CD4-positive, alpha-beta T cell treated with Interleukin-4 for 4 hours (primary cell): ENCODE measurements at regions not wholly inside any gene's neighbourhood (a gene's known extent, or its start where the extent isn't known, plus 50 kb on each side); places are given as distances from the start of the nearest gene placed in this dataset.
"Not testable (repeated sequence)": the region's sequence is repeated elsewhere in the genome, so short reads cannot be mapped to it uniquely, and the experiment has no call there.

Source experiments
- DNase-seq: peaks from one replicate; pipeline ENCODE4 v3.0.0-alpha.2; 2020

DNA sequence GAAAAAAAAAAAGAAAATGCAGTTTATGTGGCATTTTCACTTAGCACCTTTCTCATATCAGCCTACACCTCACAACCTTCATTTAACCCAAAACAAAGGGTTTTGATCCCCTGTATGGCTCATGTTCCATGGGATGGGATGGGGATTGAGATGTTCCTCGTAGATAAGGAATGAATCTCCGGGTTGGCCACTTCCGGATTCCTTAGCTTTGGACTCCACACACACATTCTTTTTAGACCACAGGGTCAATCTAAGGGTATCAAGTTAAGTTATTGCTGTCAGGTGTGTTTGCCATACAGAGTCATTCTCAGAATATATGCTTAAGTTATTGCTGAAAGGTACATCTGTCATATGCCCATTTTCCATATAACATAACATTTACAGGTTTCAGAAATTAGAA is 301.4 kb upstream of the TGFBR2 start:
- no peak for DNase-seq

DNA sequence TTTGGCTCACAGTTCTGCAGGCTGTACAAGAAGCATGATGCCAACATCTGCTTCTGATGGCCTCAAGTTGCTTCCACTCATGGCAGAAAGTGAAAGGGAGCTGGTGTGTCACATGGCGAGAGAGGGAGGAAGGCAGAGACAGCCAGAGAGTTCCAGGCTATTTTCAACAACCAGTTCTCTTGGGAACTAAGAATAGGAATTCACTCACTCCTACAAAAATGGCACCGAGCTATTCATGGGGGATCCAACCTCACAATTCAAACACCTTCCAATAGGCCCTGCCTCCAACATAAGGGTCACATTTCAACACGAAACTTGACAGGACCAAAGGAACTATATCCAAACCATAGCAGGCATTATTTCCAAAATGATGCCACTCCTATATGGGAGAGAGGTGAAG is 299.5 kb upstream of the TGFBR2 start:
- no peak for DNase-seq

DNA sequence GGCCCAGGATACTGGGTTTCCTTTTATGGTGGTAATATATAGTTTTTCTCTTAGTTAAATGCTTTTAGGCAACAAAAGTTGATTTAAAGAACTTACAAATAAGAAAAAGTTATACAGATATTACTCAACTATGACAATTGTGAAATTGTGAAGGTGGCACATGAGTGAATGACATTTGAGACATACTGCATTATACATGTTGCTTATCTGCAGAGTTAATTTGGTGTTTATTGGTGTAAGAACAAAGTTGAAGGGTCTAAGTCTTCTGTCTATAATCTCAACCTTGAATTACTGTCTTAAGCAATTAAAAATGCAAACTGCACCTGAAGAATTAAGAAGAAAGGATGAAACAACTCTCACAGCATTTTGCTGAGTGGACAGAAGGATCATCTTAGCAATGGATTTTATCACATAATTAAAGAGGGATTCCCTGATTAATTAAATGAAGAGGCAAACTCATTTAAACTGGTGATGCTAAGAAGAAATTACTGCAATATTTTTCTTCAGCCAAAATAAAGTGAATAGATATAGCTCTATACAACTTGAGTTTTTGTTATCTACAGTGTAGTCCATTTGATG is 298.9 kb upstream of the TGFBR2 start:
- no peak for DNase-seq

DNA sequence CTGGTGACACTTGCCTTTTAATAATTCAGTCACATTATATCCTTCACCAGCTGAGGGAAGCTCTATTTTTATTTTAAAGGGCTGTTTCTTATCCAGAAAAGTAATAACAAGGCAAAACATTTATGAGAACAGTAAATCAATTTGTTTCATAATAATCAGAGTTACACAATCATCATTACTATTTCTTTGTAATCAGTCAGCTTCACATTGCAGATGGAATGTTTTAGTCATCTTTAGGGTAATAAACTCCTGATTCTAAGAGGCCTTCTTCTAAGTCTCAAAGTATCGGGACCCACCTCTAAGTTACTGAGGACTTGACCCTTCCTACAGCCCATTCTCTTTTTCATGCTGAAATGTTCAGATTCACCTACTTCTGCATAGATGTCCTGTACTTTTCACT is 298.3 kb upstream of the TGFBR2 start:
- DNase-seq = no peak

DNA sequence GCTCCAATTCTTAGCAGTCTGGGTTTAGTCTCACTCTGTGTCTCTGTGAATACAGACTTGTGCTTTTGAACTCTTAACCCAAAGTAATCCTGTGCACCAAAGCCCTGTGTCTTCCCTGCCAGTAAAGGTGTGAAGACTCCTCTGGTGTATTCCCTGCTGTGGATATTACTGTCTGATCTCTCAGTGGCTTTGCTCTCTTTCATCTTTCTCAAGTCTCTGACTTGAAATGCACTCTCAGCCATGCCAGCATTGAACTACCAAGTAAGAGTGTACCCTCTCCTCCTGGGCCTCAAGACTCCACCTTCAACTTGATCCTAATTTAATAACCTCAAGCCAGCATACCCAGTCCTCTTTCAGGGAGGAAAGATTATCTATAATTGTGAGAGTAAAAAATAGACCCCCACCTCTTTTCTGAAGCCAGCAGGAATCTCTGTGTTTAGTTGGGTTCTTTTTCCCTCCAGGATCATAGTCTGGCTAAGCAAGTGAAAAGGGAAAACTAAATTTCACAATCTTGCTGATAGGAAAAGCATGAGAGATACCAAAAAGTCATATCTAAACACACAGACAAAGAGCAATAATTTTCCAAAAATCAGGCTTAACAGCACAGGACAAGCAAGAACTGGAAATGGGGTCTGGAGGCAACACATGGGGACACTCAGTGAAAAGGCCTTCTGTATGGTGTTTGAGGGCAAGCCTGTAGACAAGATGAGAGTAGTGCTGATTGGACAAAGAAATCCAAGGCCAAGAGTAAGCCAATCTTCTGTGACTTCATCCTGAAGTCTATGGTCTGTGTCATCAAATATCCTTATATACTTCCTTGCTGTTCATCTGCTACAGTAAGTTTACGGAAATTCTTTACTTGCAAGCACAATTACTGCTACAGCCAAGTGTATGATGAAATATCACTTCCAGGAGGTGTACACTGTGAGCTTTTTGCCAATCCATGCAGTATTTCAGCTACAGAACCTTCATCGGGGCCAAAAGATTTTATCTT is 296.1 kb upstream of the TGFBR2 start:
- DNase-seq = no peak

DNA sequence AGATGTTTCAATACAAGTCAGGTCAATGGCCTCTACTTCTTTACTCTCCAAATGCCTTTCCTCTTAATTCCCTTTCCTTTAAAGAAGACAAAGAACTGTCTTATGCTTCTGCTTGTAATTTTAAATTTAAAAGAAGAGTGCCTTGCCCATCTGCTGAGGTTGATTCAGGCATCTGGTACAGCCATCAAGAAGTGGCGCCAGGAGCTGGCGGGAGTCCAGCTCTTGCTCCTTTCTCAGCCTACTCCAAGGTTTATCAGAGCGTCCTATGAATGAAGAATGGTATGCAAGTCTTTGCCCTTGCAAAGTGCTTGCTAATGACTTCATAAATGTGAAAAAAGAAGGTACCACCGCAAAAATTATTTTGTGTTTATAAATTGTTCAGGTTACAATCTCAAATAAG is 294.6 kb upstream of the TGFBR2 start:
- DNase-seq = no peak

DNA sequence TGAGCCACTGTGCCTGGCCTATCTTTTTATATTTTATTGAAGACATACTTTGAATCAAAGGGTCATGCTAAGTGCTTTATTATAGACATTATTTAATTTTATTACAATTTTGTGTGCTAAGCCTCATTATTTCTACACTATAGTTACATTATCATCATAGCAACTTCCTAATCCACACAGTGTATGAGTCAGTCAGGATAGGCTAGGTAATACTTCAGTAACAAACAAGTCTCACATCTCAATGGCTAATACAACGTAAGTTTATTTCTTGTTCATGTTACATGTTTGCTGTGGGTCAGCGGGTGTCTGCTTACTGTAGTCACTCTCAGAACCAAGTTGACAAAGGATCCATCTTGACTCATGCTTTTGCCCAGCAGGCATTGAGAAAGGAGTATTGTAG is 292.6 kb upstream of the TGFBR2 start:
- DNase-seq = no peak

DNA sequence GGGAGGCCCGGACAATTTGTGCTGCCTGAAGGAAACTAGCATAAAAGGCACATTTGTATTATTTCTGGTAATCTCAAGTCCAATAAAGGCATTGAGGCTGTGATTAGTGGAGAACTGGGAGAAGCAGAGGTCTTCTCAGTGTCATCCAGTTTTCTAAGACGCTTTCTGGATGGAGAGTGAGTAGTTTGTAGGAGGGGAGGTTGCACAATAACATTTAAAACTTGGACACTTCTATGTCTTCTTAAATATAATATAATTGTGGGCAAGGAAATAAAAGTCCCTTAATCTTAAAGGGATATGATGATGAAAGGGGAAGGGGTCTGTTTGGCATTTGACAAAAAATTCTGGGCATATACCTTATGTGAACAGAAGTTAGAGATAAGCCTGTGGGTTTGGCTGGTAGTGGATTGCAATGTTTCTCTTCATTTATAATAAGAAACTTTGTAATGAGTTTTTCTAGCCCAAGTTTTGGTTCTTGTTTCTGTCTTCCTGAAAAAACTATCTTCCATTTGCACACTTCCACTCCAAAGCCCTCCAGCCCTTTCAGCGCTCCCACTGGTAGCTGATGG is 291.6 kb upstream of the TGFBR2 start:
- DNase-seq = no peak

DNA sequence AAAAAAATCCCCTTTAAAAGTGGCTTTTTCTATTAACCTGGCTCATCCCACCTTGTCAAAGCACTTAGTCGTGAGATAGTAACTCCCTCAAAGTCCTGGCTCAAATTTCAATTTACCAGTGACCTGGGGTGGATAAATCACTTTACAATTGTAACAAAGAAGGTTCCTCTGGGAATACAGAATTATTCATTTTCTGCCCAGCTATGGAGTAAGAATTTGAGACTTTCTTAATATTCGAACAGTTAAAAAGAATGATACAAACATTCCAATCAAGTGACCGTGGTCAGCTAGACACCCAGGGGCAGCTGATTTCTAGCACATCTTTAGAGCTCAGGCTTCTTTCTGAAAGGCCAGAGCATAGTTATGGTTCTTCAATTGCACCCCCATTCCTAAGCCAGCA is 291.0 kb upstream of the TGFBR2 start:
- no peak for DNase-seq

DNA sequence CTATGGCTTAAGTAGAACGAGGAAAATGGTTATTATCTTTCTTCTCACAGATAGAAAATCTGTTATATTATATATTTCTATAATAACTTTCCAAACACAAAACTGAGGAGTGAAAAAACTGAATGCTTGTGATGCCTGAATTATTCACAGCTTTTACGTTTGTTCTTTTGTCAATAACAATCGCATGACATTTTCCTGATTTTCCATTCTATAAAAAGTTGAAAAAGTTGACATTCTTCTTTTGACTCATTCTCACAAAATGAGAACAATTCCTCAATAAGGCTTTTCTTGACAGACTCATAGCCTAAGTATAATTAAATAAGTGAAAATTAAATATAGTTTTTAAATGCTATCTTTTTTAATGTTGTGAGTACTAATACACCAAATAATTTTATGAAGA is 288.8 kb upstream of the TGFBR2 start:
- DNase-seq = no peak

DNA sequence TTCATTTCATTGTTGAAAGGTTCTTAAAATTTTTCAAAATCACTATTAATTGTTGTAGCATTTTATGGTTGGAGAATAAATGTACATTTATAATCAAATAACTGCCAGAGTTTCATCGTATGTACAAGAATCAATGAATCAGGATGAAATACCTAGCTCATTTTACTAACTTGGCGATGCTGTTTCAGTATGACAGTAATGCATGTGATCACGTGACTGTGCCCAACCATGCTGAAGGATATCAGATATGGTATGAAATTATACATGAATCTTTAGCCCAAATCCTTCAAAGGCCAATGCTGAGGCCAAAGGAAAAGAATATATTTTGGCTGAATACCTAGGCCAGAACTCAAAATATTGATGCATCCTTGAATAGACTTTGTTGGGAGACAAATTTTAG is 288.3 kb upstream of the TGFBR2 start:
- no peak for DNase-seq

DNA sequence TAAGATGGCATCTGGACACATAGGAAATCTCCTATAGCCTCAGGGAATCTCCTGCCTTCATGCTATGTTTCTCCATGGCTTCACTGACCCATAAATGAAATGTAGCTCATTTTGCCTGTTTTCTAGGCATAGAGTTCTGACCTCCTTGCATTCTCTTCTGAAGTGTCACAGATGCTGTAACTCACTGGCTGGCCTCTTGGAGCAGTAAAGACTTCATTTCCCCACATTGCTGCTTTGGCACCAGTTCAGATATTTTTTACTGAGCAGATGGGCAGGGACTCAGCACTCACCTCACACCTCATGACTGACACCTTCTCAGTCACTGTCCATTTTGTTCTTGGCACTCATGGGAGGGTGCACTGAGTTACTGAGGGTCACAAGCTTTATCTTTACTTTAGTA is 286.7 kb upstream of the TGFBR2 start:
- peak; percentile 49 for DNase-seq

DNA sequence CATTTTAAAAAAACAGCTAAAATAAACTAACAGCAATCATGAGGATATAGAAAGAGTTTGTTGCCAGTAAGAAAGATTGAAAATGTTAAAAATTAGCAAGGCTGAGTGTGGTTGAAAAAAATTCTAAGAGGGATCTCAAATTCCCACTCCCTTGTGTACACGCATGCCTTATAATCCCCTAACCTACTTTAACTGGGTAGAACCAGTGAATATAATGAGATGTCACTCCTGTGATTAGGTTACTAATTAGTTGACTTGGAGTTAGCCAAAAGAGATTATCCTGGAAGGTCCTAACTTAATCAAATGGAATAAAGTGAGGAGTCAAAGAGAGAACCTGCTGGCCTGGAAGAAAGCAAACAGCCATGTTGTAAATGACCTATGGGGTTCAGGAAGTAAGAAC is 286.0 kb upstream of the TGFBR2 start:
- no peak for DNase-seq

DNA sequence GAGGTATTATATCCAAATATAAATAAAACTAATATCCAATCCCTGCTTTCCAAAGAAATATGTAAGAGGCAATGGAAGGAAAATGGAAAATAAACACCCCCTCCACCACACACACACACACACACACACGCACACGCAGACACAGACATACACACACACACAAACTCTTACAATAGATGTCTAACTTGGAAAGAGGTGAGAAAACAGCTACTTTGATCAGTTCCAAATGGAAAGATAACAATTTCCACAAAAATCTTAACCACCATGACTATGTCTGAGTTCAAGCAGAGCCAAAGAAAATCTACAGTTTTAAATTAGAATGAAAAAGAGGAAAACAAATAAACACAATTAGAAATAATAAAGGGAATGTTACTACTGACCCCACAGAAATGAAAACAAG is 285.3 kb upstream of the TGFBR2 start:
- no peak for DNase-seq

DNA sequence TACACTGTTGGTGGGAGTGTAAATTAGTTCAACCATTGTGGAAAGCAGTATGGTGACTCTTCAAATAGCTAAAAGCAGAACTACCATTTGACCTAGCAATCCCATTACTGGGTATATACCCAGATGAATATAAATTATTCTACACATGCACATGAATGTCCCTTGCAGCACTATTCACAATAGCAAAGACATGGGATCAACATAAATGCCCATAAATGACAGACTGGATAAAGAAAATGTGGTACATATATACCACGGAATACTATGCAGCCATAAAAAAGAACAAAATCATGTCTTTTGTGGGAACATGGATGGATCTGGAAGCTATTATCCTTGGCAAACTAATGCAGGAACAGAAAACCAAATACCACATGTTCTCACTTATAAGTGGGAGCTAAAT is 282.8 kb upstream of the TGFBR2 start:
- not testable (repeated sequence) for DNase-seq

DNA sequence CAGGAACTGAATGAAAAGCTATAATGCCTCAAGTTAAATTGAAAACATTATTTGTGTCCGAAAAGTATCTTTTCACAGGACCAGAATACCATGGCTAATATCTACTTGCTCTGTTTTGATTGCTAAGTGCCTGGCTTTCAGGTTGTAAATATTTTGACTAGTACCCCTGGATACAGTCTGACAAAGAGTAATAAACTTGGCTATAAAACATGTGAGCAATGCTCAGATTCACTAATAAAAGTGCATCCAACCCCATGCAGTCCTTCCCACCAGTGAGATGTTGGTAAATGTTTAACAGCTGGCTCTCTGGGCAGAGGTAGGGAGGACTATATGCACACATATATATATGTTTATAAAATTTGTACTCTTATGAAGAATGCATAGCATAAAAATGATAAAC is 281.8 kb upstream of the TGFBR2 start:
- DNase-seq = no peak

DNA sequence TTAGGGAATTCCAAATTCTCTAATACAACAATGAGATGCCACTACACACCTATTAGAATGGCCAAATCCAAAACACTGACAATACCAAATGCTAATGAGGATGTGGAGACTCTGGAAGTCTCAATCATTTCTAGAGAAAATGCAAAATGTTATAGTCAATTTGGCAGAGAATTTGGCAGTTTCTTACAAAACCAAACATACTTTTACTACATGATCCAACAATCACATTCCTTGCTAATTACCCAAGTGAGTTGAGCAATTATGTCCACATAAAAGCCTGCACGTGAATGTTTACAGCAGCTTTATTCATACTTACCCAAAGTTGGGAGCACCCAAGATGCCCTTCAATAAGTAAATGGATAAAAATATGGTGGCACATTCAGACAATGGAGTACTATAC is 278.4 kb upstream of the TGFBR2 start:
- DNase-seq = not testable (repeated sequence)

DNA sequence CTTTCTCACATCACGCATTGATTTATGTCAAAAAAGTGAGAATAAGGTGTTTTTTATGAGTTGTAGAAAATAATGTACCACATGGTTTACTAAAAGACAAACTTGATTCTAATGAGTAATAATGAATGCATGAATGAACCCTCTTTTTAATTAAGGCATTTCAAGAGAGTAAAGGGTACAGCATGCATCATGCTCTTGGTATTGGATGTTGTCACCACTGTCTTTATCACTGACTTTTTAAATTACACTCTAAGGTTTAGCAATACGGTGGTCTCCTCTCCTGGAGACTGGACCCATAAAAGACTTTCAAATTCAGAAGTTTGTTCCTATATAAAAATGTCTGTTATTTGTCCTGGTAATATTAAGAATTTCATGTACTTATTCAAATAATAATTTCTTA is 277.5 kb upstream of the TGFBR2 start:
- not testable (repeated sequence) for DNase-seq

DNA sequence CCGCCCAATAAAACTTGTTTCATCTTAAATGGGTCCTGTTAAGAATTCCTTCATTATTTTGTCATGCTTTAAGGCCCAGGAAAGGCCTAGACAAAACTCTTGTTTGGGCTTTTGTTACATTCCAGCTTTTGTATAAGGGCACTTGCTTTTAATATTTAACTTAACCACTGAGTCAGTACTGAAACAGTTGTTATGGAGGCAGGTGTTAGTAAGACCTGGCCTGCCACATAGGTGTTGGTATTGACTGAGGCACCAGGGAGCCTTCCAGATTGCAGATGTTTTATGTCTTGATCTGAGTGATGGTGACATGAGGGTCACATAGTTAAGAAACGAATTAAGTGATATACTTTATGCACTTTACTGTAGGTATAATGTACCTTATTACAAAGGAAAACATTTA is 274.9 kb upstream of the TGFBR2 start:
- DNase-seq = no peak

DNA sequence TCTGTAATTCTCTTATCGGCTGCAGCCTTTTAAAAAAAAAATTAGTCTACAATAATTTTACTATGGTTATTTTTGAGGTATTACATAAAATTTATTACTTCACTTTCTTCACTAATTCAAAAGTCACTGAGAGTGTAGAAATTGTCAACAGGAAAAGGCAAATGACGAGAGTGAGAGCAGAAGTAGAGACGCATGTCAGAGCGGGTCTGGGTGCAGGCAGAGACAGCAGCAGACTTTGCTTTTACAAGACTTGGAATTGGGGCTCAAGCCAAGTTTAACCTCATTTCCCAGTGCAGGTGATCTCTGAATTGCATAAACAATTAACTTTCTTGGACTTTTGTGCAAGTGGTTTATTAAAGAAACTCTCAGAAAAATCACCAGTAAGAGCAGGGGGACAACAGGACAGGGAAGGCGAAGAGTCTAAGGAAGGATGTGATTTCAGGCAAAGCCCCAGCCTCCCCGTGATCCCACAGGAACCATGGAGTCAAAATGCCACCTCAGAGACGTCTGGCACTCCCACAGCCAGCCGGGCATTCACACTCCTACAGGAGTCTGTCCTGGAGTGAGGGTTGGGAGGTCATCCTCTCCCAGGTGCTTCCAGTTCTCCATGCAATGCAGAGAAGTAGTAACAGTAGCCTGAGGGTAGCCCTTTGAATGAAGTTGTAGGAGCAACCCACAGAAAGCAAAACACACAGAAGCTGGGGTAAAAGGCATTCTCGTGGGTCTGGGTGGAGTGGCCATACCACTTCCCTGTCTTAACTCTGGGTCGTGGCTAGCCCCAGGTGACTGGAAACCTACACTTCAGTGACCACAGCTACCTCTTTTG is 274.0 kb upstream of the TGFBR2 start:
- no peak for DNase-seq

DNA sequence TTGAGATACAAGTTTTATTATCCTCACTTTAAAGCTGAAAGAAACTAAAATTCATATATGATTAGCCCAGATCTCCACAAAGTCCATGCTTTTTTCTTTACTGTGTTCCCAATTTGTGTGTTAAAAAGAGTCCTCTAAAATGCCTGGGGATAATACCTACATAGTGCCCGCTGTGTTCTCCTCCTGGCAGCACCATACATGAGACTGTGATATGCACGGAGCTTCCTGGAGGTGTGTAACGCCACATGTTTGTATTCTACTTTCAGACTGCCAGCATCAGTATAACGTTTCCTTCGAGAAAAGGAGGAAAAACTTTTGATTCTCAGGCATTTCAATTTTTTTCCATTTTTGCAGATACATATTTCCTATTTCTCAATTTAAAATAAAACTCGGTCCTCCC is 273.3 kb upstream of the TGFBR2 start:
- no peak for DNase-seq

DNA sequence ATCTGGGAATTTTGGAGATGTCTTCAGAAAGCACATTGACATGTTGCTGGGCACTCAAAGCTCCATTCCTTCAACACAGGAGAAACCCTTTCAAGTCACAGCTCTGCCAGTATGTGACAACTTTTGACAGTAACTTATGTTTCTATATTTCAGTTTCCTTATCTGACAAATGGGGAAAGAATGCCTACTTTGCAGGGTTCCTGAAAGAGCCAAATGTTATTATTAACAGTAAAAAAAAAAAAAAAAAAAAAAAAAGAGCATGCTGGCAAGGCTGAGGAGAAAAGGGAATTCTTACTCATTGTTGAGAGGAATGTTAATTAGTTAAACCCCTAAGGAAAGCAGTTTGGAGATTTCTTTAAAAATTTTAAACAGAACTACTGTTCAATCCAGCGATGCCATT is 272.5 kb upstream of the TGFBR2 start:
- no peak for DNase-seq

DNA sequence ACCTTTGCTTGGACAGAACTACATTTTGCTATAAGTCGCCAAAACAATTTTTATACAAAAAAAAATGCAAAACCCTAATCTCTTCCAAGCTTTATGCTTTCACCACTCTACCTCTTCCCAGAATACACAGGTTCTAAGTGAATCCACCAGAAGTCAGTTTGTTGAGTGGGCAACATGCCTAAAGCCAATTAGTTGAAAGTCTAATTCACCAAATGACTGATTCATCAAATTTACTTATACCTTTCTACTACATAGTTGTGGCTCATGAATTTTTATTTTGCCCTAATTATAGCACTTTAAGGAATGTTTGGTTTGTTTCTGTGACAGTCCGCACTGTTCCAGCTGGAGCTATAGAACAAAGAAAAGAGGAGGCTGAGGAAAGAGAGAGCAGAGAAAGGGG is 265.9 kb upstream of the TGFBR2 start:
- no peak for DNase-seq
